ENCODE measurements at regions not wholly inside any gene's neighbourhood (a gene's known extent, or its start where the extent isn't known, plus 50 kb on each side); places are given as distances from the start of the nearest gene placed in this dataset.

GRCh38 chr15:73001840-73002239, 50.4 kb upstream of the NEO1 start:
- no peaks in the 10 kb centered on the region for H4K20me1 ChIP-seq (ENCODE audit: control insufficient read depth, insufficient read depth, insufficient read length)
- H3K4me1 ChIP-seq (ENCODE audit: insufficient read depth, low read length), result no peaks in the 10 kb centered on the region
- no peak overlapping the region for H2AFZ ChIP-seq (ENCODE audit: low read length)
- Mint-ChIP-seq H3K4me1 (peaks cover 4 to 8% of the 10 kb centered on the region in 2 experiments), H3K36me3 (ENCODE audit: insufficient read depth in 1 of 3, low read depth in 3 of 3) (no peaks in the 10 kb centered on the region), H3K9me3 (no peaks in the 10 kb centered on the region), H3K4me3 (no peak overlapping the region), H3K27ac (no peak overlapping the region), H3K27me3 (ENCODE audit: low read depth) (peaks cover 2% of the 10 kb centered on the region; the same call in 1 of the 2 replicates)
- H3K14ac ChIP-seq (ENCODE audit: insufficient read depth, low read length), result no peak overlapping the region
- no peak overlapping the region for H3K23ac ChIP-seq (ENCODE audit: insufficient read length, low read depth, low read length)
- H3K27me3 ChIP-seq (ENCODE audit: insufficient read depth, low read length), result no peaks in the 10 kb centered on the region
- WGBS (ENCODE audit: extremely low coverage, insufficient read length, low lambda C conversion rate), result no CpG with 5 or more reads among the region's 2 CpGs
- H3K9me3 ChIP-seq (ENCODE audit: control insufficient read depth, low read depth, low read length), result no peaks in the 10 kb centered on the region
- no peak overlapping the region for H3K4me2 ChIP-seq (ENCODE audit: insufficient read depth, insufficient read length, low read length)
- no peaks in the 10 kb centered on the region for H3K79me2 ChIP-seq (ENCODE audit: insufficient read depth, low read length)
- H3K79me1 ChIP-seq (ENCODE audit: insufficient read depth, low read depth, low read length, poor library complexity, severe bottlenecking), result no peaks in the 10 kb centered on the region
- H2AK5ac ChIP-seq (ENCODE audit: insufficient read length, low read length), result no peak overlapping the region
- no peak overlapping the region for H2BK120ac ChIP-seq (ENCODE audit: low read depth, low read length, poor library complexity, severe bottlenecking)
- H4K91ac ChIP-seq (ENCODE audit: insufficient read length, low read depth, low read length), result no peak overlapping the region
- no peak overlapping the region for H3T11ph ChIP-seq (ENCODE audit: low read length)
- H2BK5ac ChIP-seq (ENCODE audit: insufficient read length, low read length), result no peak overlapping the region
- H3K23me2 ChIP-seq (ENCODE audit: insufficient read length, low read depth, low read length, poor library complexity, severe bottlenecking), result no peaks in the 10 kb centered on the region
- no peak overlapping the region for H3K4ac ChIP-seq (ENCODE audit: low read depth, low read length)
- H3K56ac ChIP-seq (ENCODE audit: insufficient read length, low read depth, low read length), result no peak overlapping the region
- H2BK12ac ChIP-seq (ENCODE audit: insufficient read length, low read depth, low read length), result no peak overlapping the region
- no peak overlapping the region for H4K8ac ChIP-seq (replicated peaks; ENCODE audit: insufficient read length, low read depth, low read length)
- no peak overlapping the region for H2BK15ac ChIP-seq (ENCODE audit: low read depth, low read length)
- H3K9ac ChIP-seq (ENCODE audit: extremely low read depth, insufficient read length, low read length), result no peak overlapping the region
- no peak overlapping the region for H4K5ac ChIP-seq (ENCODE audit: insufficient read length, low read depth, low read length)
- H3K27ac ChIP-seq (ENCODE audit: insufficient read length, low read depth, low read length), result no peak overlapping the region
- no peak overlapping the region for H2BK20ac ChIP-seq (ENCODE audit: low read depth, low read length, poor library complexity, severe bottlenecking)
- TF ChIP-seq CTCF (conservative IDR thresholded peaks at IDR 0.05), result no peak
- H3K18ac ChIP-seq (ENCODE audit: insufficient read length, low read depth, low read length), result no peak overlapping the region
- DNase-seq, result no peak
